HG03139 (cell line): ENCODE measurements at regions not wholly inside any gene's neighbourhood (a gene's known extent, or its start where the extent isn't known, plus 50 kb on each side); places are given as distances from the start of the nearest gene placed in this dataset.

Experiments used
- ATAC-seq: cut with Tn5 transposase; IDR thresholded peaks from one replicate; pipeline ENCODE4 v1.9.1; 2021; ENCODE audit not compliant: unreplicated experiment

- no peak for ATAC-seq
These were observed 143.1 kb downstream of the IFI44 start for GRCh38 chr1:78792756-78793155.

- no peak for ATAC-seq
These were observed 147.6 kb downstream of the IFI44 start for GRCh38 chr1:78797108-78797781.

DNA sequence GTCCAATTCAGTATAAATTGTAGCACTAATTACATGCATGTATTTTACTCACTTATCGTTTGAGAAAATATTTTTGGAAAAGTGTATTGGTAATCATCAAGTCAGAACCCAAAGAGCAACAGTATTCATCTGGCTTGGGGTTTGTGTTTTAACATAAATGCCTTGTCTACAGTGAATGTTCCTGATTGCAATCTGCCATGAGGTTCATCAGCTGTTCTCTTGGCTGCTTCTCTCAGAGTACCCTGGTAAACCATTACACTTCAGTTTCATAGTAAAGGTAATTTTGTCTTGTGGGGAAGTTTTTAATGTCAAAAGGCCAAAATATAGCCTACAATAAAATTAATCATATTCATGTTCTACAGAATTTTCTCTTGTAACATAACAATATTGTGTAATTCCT lies 150.3 kb downstream of the IFI44 start:
- ATAC-seq: no peak

DNA sequence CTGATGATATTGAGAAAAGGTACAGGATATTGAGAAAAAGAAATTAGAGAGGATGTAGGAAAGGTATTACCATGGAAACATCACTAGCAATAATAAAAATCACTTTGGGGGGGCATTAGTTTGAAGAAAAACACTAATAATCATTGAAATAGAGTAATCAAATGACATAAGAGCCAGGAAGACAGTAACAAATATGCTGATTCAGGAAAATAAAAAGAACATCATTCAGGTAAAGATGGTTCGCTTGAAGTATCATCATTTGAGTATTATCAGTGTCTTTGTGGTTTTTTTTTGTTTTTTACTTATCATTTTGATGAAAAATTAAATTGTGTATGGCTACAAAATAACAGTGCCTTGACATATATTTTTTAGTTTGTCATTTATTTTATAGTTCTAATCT lies 164.5 kb downstream of the IFI44 start:
- ATAC-seq: no peak

GRCh38 chr1:78825561-78825960 lies 175.9 kb downstream of the IFI44 start:
- ATAC-seq: no peak

DNA sequence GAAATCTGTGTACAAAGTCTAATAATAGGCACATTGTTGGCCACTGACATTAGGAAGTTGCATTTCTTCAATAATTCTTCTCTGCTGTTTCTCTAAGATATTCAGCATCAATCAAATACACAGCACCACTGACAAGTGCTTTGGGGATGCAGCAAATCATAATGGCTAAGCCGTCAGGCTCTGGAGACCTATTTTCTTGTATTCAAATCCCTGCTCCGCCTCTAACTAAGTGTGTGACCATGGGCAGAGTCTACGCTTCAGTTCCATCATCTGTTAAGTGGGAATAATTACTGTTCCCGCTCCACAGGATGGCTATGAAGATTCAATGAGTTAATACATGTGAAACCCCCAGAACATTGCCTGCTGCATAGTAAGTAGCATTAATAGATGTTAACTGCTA lies 176.9 kb downstream of the ADGRL4 start:
- no peak for ATAC-seq

DNA sequence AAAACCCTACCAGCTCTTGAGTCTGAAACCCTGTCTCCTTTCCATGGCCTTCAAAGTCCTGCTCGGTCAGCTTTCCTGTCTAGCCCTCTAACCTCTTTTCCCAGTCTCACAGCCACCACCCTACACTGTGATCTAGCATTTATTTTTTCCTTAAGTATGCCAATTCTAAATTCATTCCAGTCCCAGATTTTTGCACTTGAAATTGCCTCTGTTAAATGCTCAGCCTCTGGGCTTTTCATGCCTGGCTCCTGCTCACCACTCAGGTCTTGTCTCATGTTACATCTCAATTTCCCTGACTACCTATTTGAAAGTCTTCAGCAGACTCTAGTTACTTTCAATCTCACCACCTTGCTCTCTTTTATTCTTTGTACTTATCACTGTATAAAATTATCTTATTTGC lies 176.2 kb downstream of the ADGRL4 start:
- no peak for ATAC-seq

GRCh38 chr1:78831731-78832360 lies 174.7 kb downstream of the ADGRL4 start:
- ATAC-seq: no peak

- ATAC-seq: no peak
These were observed 173.0 kb downstream of the ADGRL4 start for GRCh38 chr1:78833491-78833890.

- no peak for ATAC-seq
These were observed 172.3 kb downstream of the ADGRL4 start for GRCh38 chr1:78834201-78834741.

- ATAC-seq: no peak
These were observed 169.8 kb downstream of the ADGRL4 start for GRCh38 chr1:78836726-78837125.

DNA sequence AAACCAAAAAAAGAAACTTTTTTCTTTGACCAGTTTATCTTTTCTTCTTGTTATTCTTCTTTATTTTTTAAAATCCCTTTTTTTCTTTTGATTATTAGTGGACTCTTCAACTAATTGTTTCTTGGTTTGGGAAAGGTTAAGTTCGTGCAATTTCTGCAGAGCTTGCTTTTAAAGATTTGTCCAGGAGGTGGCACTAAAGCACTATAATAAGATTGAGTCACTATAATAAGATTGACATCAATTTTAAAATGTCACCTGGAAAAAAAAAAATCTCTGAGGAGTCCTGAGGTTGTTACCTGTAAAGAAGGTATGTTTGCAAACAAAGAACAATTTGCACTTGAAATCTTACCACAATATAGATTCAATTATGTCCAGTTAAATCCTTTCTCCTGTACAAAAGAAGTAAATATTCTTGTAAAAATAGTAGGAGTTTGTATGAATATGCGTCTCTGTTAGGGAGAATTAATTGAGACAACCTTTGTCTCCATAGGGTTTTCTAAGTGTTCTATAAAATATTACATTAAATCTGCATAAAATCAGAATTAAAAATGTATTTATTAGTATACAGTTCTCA lies 166.7 kb downstream of the ADGRL4 start:
- ATAC-seq: no peak
